ENCODE measurements at regions not wholly inside any gene's neighbourhood (a gene's known extent, or its start where the extent isn't known, plus 50 kb on each side); places are given as distances from the start of the nearest gene placed in this dataset.
"Not testable (repeated sequence)": the region's sequence is repeated elsewhere in the genome, so short reads cannot be mapped to it uniquely, and the experiment has no call there.

DNA sequence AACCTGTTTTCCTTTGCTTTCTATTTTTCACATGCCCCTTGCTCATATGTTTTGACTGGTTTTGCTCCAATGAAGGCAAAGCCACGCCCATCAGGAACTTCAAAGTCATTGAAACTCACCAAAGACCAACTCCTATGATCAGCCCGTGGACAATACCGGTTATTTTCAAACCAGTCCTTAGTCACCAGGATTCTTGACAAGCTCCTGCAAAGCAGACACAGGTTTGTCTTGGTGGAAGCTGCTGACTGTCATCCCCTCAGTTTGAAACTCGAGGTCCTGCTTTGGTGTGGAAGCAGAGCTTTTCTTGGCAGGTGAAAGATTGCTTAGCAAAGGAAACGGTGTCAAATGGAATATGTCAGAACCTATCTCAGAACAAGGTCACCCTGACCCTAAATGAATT lies 384.7 kb upstream of the CXADR start:
- ATAC-seq (ENCODE audit: insufficient read depth, low FRiP score) (no peak), DNase-seq (no peak)
- Histone ChIP-seq H3K36me3 (ENCODE audit: control insufficient read depth in 4 of 4, insufficient read depth in 4 of 4, low read length in 4 of 4) (no peaks in the 10 kb centered on the region), H3K4me1 (ENCODE audit: control insufficient read depth in 5 of 5, insufficient read depth in 5 of 5, low read length in 5 of 5) (no peaks in the 10 kb centered on the region), H3K4me3 (no peak overlapping the region), H3K9ac (ENCODE audit: insufficient read depth in 1 of 2, low read length in 2 of 2) (no peak overlapping the region), H3K27me3 (ENCODE audit: control insufficient read depth in 3 of 3, insufficient read depth in 3 of 3, low read length in 2 of 3) (no peaks in the 10 kb centered on the region), H3K27ac (ENCODE audit: low read depth in 1 of 2, low read length in 1 of 2) (no peak overlapping the region), H3K9me3 (ENCODE audit: control insufficient read depth in 4 of 4, insufficient read depth in 3 of 4, low read length in 3 of 4) (peaks cover 0 to 5% (median under 1%) of the 10 kb centered on the region in 4 donors)
- WGBS, 2 donors = 64 to 73% methylated on average over 5 of the region's 5 CpGs
- TF ChIP-seq, protein P1, sequence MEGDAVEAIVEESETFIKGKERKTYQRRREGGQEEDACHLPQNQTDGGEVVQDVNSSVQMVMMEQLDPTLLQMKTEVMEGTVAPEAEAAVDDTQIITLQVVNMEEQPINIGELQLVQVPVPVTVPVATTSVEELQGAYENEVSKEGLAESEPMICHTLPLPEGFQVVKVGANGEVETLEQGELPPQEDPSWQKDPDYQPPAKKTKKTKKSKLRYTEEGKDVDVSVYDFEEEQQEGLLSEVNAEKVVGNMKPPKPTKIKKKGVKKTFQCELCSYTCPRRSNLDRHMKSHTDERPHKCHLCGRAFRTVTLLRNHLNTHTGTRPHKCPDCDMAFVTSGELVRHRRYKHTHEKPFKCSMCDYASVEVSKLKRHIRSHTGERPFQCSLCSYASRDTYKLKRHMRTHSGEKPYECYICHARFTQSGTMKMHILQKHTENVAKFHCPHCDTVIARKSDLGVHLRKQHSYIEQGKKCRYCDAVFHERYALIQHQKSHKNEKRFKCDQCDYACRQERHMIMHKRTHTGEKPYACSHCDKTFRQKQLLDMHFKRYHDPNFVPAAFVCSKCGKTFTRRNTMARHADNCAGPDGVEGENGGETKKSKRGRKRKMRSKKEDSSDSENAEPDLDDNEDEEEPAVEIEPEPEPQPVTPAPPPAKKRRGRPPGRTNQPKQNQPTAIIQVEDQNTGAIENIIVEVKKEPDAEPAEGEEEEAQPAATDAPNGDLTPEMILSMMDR (IDR thresholded peaks at IDR 0.05; ENCODE audit: control extremely low read depth, extremely low read depth) = no peak

GRCh38 chr21:17139159-17139558 lies 373.7 kb upstream of the CXADR start:
- not testable (repeated sequence) for H3K27ac ChIP-seq (ENCODE audit: low read depth in 1 of 2, low read length in 1 of 2); H3K9me3 ChIP-seq (ENCODE audit: control insufficient read depth in 4 of 4, insufficient read depth in 3 of 4, low read length in 3 of 4); ATAC-seq (ENCODE audit: insufficient read depth, low FRiP score); H3K36me3 ChIP-seq (ENCODE audit: control insufficient read depth in 4 of 4, insufficient read depth in 4 of 4, low read length in 4 of 4); DNase-seq; H3K4me1 ChIP-seq (ENCODE audit: control insufficient read depth in 5 of 5, insufficient read depth in 5 of 5, low read length in 5 of 5); H3K27me3 ChIP-seq (ENCODE audit: control insufficient read depth in 3 of 3, insufficient read depth in 3 of 3, low read length in 2 of 3); H3K4me3 ChIP-seq; H3K9ac ChIP-seq (ENCODE audit: insufficient read depth in 1 of 2, low read length in 2 of 2)
- whole genome bisulfite sequencing, 2 donors = 28 to 52% methylated on average over 3 of the region's 3 CpGs

GRCh38 chr21:17139696-17140095 lies 373.1 kb upstream of the CXADR start:
- DNase-seq (no peak), ATAC-seq (ENCODE audit: insufficient read depth, low FRiP score) (no peak)
- Histone ChIP-seq H3K36me3 (ENCODE audit: control insufficient read depth in 4 of 4, insufficient read depth in 4 of 4, low read length in 4 of 4) (no peaks in the 10 kb centered on the region), H3K9me3 (ENCODE audit: control insufficient read depth in 4 of 4, insufficient read depth in 3 of 4, low read length in 3 of 4) (no peaks in the 10 kb centered on the region), H3K4me3 (no peak overlapping the region), H3K9ac (ENCODE audit: insufficient read depth in 1 of 2, low read length in 2 of 2) (no peak overlapping the region), H3K27me3 (ENCODE audit: control insufficient read depth in 3 of 3, insufficient read depth in 3 of 3, low read length in 2 of 3) (no peaks in the 10 kb centered on the region), H3K27ac (ENCODE audit: low read depth in 1 of 2, low read length in 1 of 2) (no peak overlapping the region), H3K4me1 (ENCODE audit: control insufficient read depth in 5 of 5, insufficient read depth in 5 of 5, low read length in 5 of 5) (no peaks in the 10 kb centered on the region)
- TF ChIP-seq, protein P1 (IDR thresholded peaks at IDR 0.05; ENCODE audit: control extremely low read depth, extremely low read depth) = no peak
- 45 to 54% methylated on average over 5 of the region's 5 CpGs for WGBS, 2 donors

- Histone ChIP-seq H3K27me3 (ENCODE audit: control insufficient read depth in 3 of 3, insufficient read depth in 3 of 3, low read length in 2 of 3) (no peaks in the 10 kb centered on the region), H3K4me3 (no peak overlapping the region), H3K4me1 (ENCODE audit: control insufficient read depth in 5 of 5, insufficient read depth in 5 of 5, low read length in 5 of 5) (no peaks in the 10 kb centered on the region), H3K9me3 (ENCODE audit: control insufficient read depth in 4 of 4, insufficient read depth in 3 of 4, low read length in 3 of 4) (peaks cover 0 to 1% (median 0%) of the 10 kb centered on the region in 4 donors), H3K36me3 (ENCODE audit: control insufficient read depth in 4 of 4, insufficient read depth in 4 of 4, low read length in 4 of 4) (no peaks in the 10 kb centered on the region), H3K9ac (ENCODE audit: insufficient read depth in 1 of 2, low read length in 2 of 2) (no peak overlapping the region), H3K27ac (ENCODE audit: low read depth in 1 of 2, low read length in 1 of 2) (no peak overlapping the region)
- no peak for DNase-seq
- ATAC-seq (ENCODE audit: insufficient read depth, low FRiP score) = no peak
- WGBS, 2 donors = 88 to 89% methylated on average over 5 of the region's 5 CpGs
- TF ChIP-seq, protein P1 (IDR thresholded peaks at IDR 0.05; ENCODE audit: control extremely low read depth, extremely low read depth) = no peak
Observed at GRCh38 chr21:17146426-17146825, 366.4 kb upstream of the CXADR start.

Data from lung (tissue), 11 donors.